Liver (tissue), 3 donors: ENCODE measurements at regions not wholly inside any gene's neighbourhood (a gene's known extent, or its start where the extent isn't known, plus 50 kb on each side); places are given as distances from the start of the nearest gene placed in this dataset.

Experiments used
- CTCF ChIP-seq: fragments of 150-350 bp; IDR thresholded peaks from 2 replicates; pipeline ENCODE4 v1.5.1; 2017; ENCODE audit warnings: improper control_type of control experiment, low read depth, low read length; ENCODE audit not compliant: missing input control
- EGR1 ChIP-seq, 2 donors: IDR thresholded peaks; 2 replicates each; pipeline ENCODE4 v1.6.1; 2016 to 2018; ENCODE audit warnings: antibody characterized with exemption in 2 of 2, low read depth in 2 of 2
- GABPA ChIP-seq, 2 donors: IDR thresholded peaks in 1 of 2; conservative IDR thresholded peaks in 1 of 2; 2 replicates each; pipeline ENCODE4 v1.6.1; 2016; ENCODE audit warnings: antibody characterized with exemption in 2 of 2, mild to moderate bottlenecking in 1 of 2, moderate library complexity in 1 of 2
- HNF4G ChIP-seq: IDR thresholded peaks from 2 replicates; pipeline ENCODE4 v1.6.1; 2016; ENCODE audit warnings: antibody characterized with exemption
- JUND ChIP-seq, 2 donors: IDR thresholded peaks; 2 replicates each; pipeline ENCODE4 v1.6.1; 2016; ENCODE audit warnings: antibody characterized with exemption in 2 of 2
- MAX ChIP-seq: IDR thresholded peaks from 2 replicates; pipeline ENCODE4 v1.6.1; 2016; ENCODE audit warnings: antibody characterized with exemption
- RAD21 ChIP-seq, 2 donors: IDR thresholded peaks; 2 replicates each; pipeline ENCODE4 v1.6.1; 2016; ENCODE audit warnings: antibody characterized with exemption in 2 of 2, mild to moderate bottlenecking in 2 of 2
- REST ChIP-seq: IDR thresholded peaks from 2 replicates; pipeline ENCODE4 v1.6.1; 2016; ENCODE audit warnings: antibody characterized with exemption, mild to moderate bottlenecking
- RXRA ChIP-seq, 2 donors: IDR thresholded peaks; 2 replicates each; pipeline ENCODE4 v1.6.1; 2017 to 2018; ENCODE audit warnings: antibody characterized with exemption in 2 of 2, mild to moderate bottlenecking in 1 of 2
- TAF1 ChIP-seq: conservative IDR thresholded peaks from 2 replicates; pipeline ENCODE4 v1.6.1; 2016; ENCODE audit warnings: antibody characterized with exemption, mild to moderate bottlenecking
- YY1 ChIP-seq: IDR thresholded peaks from 2 replicates; pipeline ENCODE4 v1.6.1; 2016; ENCODE audit warnings: antibody characterized with exemption, mild to moderate bottlenecking
- ZBTB33 ChIP-seq: IDR thresholded peaks from 2 replicates; pipeline ENCODE4 v1.6.1; 2016; ENCODE audit warnings: antibody characterized with exemption
- donor health status: healthy.
- donor health status: healthy.

- TF ChIP-seq REST (no peak), CTCF (no peak), RXRA (IDR thresholded peaks at IDR 0.05) (no peak), MAX (no peak), YY1 (no peak), JUND (IDR thresholded peaks at IDR 0.05) (no peak), RAD21 (IDR thresholded peaks at IDR 0.05) (no peak), TAF1 (no peak), EGR1 (IDR thresholded peaks at IDR 0.05; ENCODE audit: low read depth in 2 of 2) (no peak), GABPA (IDR thresholded peaks at IDR 0.05 in 1 of 2, conservative IDR thresholded peaks at IDR 0.05 in 1 of 2) (no peak), ZBTB33 (no peak), HNF4G (no peak)
Measured at GRCh38 chr15:39181056-39181747, 399.7 kb upstream of the THBS1 start.
